H1 (cell line): ENCODE measurements at regions not wholly inside any gene's neighbourhood (a gene's known extent, or its start where the extent isn't known, plus 50 kb on each side); places are given as distances from the start of the nearest gene placed in this dataset.

Source experiments
- CTCF ChIA-PET: fragments of 300-600 bp; sonication (Branson Sonifier 250); formaldehyde crosslinking; loops from one replicate; lab custom pipeline; 2021; ENCODE audit not compliant: partially characterized antibody; lab: Charles Lee
- POLR2A ChIA-PET: fragments of 300-600 bp; sonication (Branson Sonifier 250); formaldehyde crosslinking; loops from one replicate; lab custom pipeline; 2021; ENCODE audit warnings: inconsistent platforms; ENCODE audit not compliant: partially characterized antibody; lab: Charles Lee
- DNase-seq, 2 experiments: peaks; one replicate each; pipeline versions ENCODE4 v3.0.0 to v3.0.0-alpha.2; 2010 to 2022; ENCODE audit warnings: low spot score in 2 of 2, low read depth in 1 of 2, mixed read lengths in 1 of 2
- FAIRE-seq: peaks from 2 replicates; lab custom pipeline; 2011; peaks lifted over from hg19 to GRCh38; lab: Jason Lieb, UNC
- H2AFZ ChIP-seq: 2 replicates; pipeline ENCODE4 v1.8.1; 2012; ENCODE audit warnings: low read length, inconsistent platforms
- H2AK5ac ChIP-seq: 2 replicates; pipeline ENCODE4 v1.6.1; 2013; ENCODE audit warnings: low read depth, low read length
- H2BK120ac ChIP-seq: replicated peaks from 2 replicates; pipeline ENCODE3; 2013; ENCODE audit warnings: low read depth, low read length, inconsistent platforms
- H2BK12ac ChIP-seq: 2 replicates; pipeline ENCODE4 v1.6.1; 2013; ENCODE audit warnings: low read depth, low read length
- H2BK15ac ChIP-seq: 2 replicates; pipeline ENCODE4 v1.6.1; 2013; ENCODE audit warnings: low read length
- H2BK20ac ChIP-seq: 2 replicates; pipeline ENCODE4 v1.6.1; 2013; ENCODE audit warnings: low read length
- H2BK5ac ChIP-seq: 2 replicates; pipeline ENCODE4 v1.6.1; 2013; ENCODE audit warnings: low read depth, low read length
- H3K14ac ChIP-seq: 2 replicates; pipeline ENCODE4 v1.6.1; 2013; ENCODE audit warnings: inconsistent platforms; ENCODE audit not compliant: insufficient read length
- H3K18ac ChIP-seq: 2 replicates; pipeline ENCODE4 v1.6.1; 2013; ENCODE audit warnings: low read length; ENCODE audit errors: extremely low read depth
- H3K23ac ChIP-seq: 2 replicates; pipeline ENCODE4 v1.6.1; 2013; ENCODE audit warnings: inconsistent platforms; ENCODE audit not compliant: insufficient read length
- H3K23me2 ChIP-seq: 2 replicates; pipeline ENCODE4 v1.6.1; 2013; ENCODE audit warnings: low read depth, low read length
- H3K27ac ChIP-seq: 2 replicates; pipeline ENCODE4 v1.6.1; 2011; ENCODE audit warnings: low read depth, low read length, inconsistent platforms
- H3K27me3 ChIP-seq, 4 experiments: replicated peaks in 1 of 4; 1 replicate in 1 of 4; 2 replicates in 3 of 4; pipeline versions ENCODE4 v1.6.1 to v1.8.1; 2011 to 2013; ENCODE audit warnings: low read length in 3 of 4, mild to moderate bottlenecking in 3 of 4, inconsistent platforms in 2 of 4, mixed read lengths in 2 of 4, moderate library complexity in 1 of 4; ENCODE audit not compliant: control insufficient read depth in 3 of 4, insufficient read depth in 3 of 4; ENCODE audit errors: extremely low read depth in 1 of 4
- H3K36me3 ChIP-seq, 4 experiments: 2 replicates each; pipeline versions ENCODE4 v1.6.1 to v1.8.1; 2011 to 2013; ENCODE audit warnings: mild to moderate bottlenecking in 4 of 4, low read length in 3 of 4, moderate library complexity in 2 of 4, control low read depth in 1 of 4, inconsistent platforms in 1 of 4; ENCODE audit not compliant: insufficient read depth in 4 of 4, control insufficient read depth in 2 of 4
- H3K4ac ChIP-seq: replicated peaks from 2 replicates; pipeline ENCODE3; 2013; ENCODE audit warnings: low read length, low read depth, mixed read lengths, inconsistent platforms; ENCODE audit not compliant: insufficient read length
- H3K4me1 ChIP-seq, 4 experiments: replicated peaks in 1 of 4; 1 replicate in 1 of 4; 2 replicates in 3 of 4; pipeline versions ENCODE4 v1.6.1 to v1.8.1; 2011 to 2013; ENCODE audit warnings: low read length in 3 of 4, inconsistent platforms in 2 of 4, mixed read lengths in 1 of 4; ENCODE audit not compliant: insufficient read depth in 4 of 4, control insufficient read depth in 3 of 4
- H3K4me2 ChIP-seq, 2 experiments: 2 replicates each; pipeline versions ENCODE4 v1.6.1 to v1.8.1; 2011 to 2013; ENCODE audit warnings: low read depth in 2 of 2, low read length in 2 of 2, control low read depth in 1 of 2, inconsistent platforms in 1 of 2, mild to moderate bottlenecking in 1 of 2; ENCODE audit not compliant: insufficient read depth in 1 of 2
- H3K4me3 ChIP-seq, 4 experiments: fragments of 200-600, 300-600 bp in 1 of 4; sonication (generic), shearing (Covaris generic), sonication (Bioruptor Twin) in 1 of 4; 2 replicates each; pipeline versions ENCODE4 v1.5.1 to v1.8.1; 2011 to 2016; ENCODE audit warnings: low read length in 4 of 4, low read depth in 3 of 4, control low read depth in 2 of 4, inconsistent platforms in 2 of 4, mild to moderate bottlenecking in 2 of 4, mixed read lengths in 1 of 4, moderate library complexity in 1 of 4; ENCODE audit not compliant: insufficient read depth in 2 of 4; ENCODE audit errors: extremely low read depth in 1 of 4
- H3K56ac ChIP-seq: replicated peaks from 2 replicates; pipeline ENCODE3; 2013; ENCODE audit warnings: low read depth, mild to moderate bottlenecking, mixed read lengths, low read length, inconsistent platforms; ENCODE audit not compliant: insufficient read length
- H3K79me1 ChIP-seq: 2 replicates; pipeline ENCODE4 v1.6.1; 2013; ENCODE audit warnings: low read depth, low read length, control low read depth
- H3K79me2 ChIP-seq, 2 experiments: 2 replicates each; pipeline versions ENCODE4 v1.6.1 to v1.8.1; 2012 to 2013; ENCODE audit warnings: low read length in 2 of 2, mild to moderate bottlenecking in 2 of 2, inconsistent platforms in 1 of 2; ENCODE audit not compliant: insufficient read depth in 2 of 2, control insufficient read depth in 1 of 2
- H3K9ac ChIP-seq, 4 experiments: replicated peaks in 1 of 4; 1 replicate in 1 of 4; 2 replicates in 3 of 4; pipeline versions ENCODE4 v1.6.1 to v1.8.1; 2011 to 2013; ENCODE audit warnings: low read depth in 3 of 4, low read length in 3 of 4, control low read depth in 2 of 4, mild to moderate bottlenecking in 2 of 4, moderate library complexity in 2 of 4, inconsistent platforms in 1 of 4; ENCODE audit errors: extremely low read depth in 1 of 4
- H3K9me3 ChIP-seq, 2 experiments: 2 replicates each; pipeline versions ENCODE4 v1.6.1 to v1.8.1; 2012 to 2013; ENCODE audit warnings: mild to moderate bottlenecking in 2 of 2, moderate library complexity in 2 of 2, control low read depth in 1 of 2, inconsistent platforms in 1 of 2, low read depth in 1 of 2, low read length in 1 of 2, mixed read lengths in 1 of 2; ENCODE audit not compliant: insufficient read depth in 2 of 2
- H4K20me1 ChIP-seq, 2 experiments: replicated peaks in 1 of 2; 2 replicates each; pipeline versions ENCODE3 to v1.8.1; 2011 to 2013; ENCODE audit warnings: inconsistent platforms in 2 of 2, low read length in 2 of 2, mild to moderate bottlenecking in 1 of 2; ENCODE audit not compliant: insufficient read depth in 2 of 2, control insufficient read depth in 1 of 2
- H4K5ac ChIP-seq: 2 replicates; pipeline ENCODE4 v1.6.1; 2013; ENCODE audit warnings: low read length, low read depth, mixed read lengths, inconsistent platforms; ENCODE audit not compliant: insufficient read length
- H4K8ac ChIP-seq: 2 replicates; pipeline ENCODE4 v1.8.0; 2013; ENCODE audit warnings: mild to moderate bottlenecking, moderate library complexity, low read length, inconsistent platforms; ENCODE audit not compliant: insufficient read depth; ENCODE audit errors: extremely low read depth
- H4K91ac ChIP-seq: replicated peaks from 2 replicates; pipeline ENCODE3; 2013; ENCODE audit warnings: low read length, mixed read lengths, inconsistent platforms; ENCODE audit not compliant: insufficient read length
- RAD21 ChIP-seq, 2 experiments: IDR thresholded peaks in 1 of 2; conservative IDR thresholded peaks in 1 of 2; 2 replicates each; pipeline ENCODE4 v1.6.1; 2011; ENCODE audit warnings: low read depth in 2 of 2, low read length in 2 of 2, improper control_type of control experiment in 1 of 2, inconsistent platforms in 1 of 2, mild to moderate bottlenecking in 1 of 2, moderate library complexity in 1 of 2
- SIX5 ChIP-seq: IDR thresholded peaks from 2 replicates; pipeline ENCODE4 v1.6.1; 2011; ENCODE audit warnings: mild to moderate bottlenecking, low read depth, low read length
- SP2 ChIP-seq: IDR thresholded peaks from 2 replicates; pipeline ENCODE4 v1.6.1; 2012; ENCODE audit warnings: mild to moderate bottlenecking, low read length, inconsistent platforms
- WGBS, 2 experiments: shearing (Covaris generic) in 1 of 2; methylation state at CpG; one replicate each; pipeline versions ENCODE4 v1.1.6 to v1.1.7; 2013 to 2015; ENCODE audit warnings: low lambda C conversion rate in 2 of 2, mixed read lengths in 2 of 2, inconsistent platforms in 1 of 2, low coverage in 1 of 2, missing lambda C conversion rate in 1 of 2; ENCODE audit not compliant: insufficient replicate concordance in 2 of 2, insufficient coverage in 1 of 2, insufficient read length in 1 of 2; ENCODE audit errors: extremely low coverage in 1 of 2, missing lambda C conversion rate in 1 of 2; 5-methylcytosine and 5-hydroxymethylcytosine counted together

- Histone ChIP-seq H3K79me2 (no peaks in the 10 kb centered on the region), H2AK5ac (no peak overlapping the region), H3K9ac (no peak overlapping the region), H3K27me3 (no peaks in the 10 kb centered on the region), H3K14ac (no peak overlapping the region), H2BK12ac (no peak overlapping the region), H3K4me1 (no peaks in the 10 kb centered on the region), H2BK20ac (no peak overlapping the region), H3K23ac (no peak overlapping the region), H3K4me2 (no peak overlapping the region), H4K5ac (no peak overlapping the region), H3K36me3 (no peaks in the 10 kb centered on the region), H3K79me1 (no peaks in the 10 kb centered on the region), H3K27ac (no peak overlapping the region), H3K4me3 (no peak overlapping the region), H2BK5ac (no peak overlapping the region), H3K23me2 (no peaks in the 10 kb centered on the region), H2AFZ (no peak overlapping the region), H2BK15ac (no peak overlapping the region), H3K9me3 (no peaks in the 10 kb centered on the region), H2BK120ac (no peak overlapping the region), H3K18ac (no peak overlapping the region), H3K4ac (no peak overlapping the region), H4K91ac (no peak overlapping the region), H4K20me1 (no peaks in the 10 kb centered on the region), H3K56ac (no peak overlapping the region), H4K8ac (no peak overlapping the region)
- no peak for FAIRE-seq
- ChIA-PET CTCF (interaction anchor here (1.0 to 1.1 kb wide), 2 partner anchors 9 to 215 kb away, joined by 3 to 4 read pairs; no protein-coding TSS in a partner anchor), POLR2A (no interaction called here)
- DNase-seq, result no peak
- peak in 1 of 2 experiments; percentile 25; a peak in 1 of 4 replicates for TF ChIP-seq RAD21 (IDR thresholded peaks at IDR 0.05 in 1 of 2, conservative IDR thresholded peaks at IDR 0.05 in 1 of 2; ENCODE audit: low read depth in 2 of 2, low read length in 2 of 2)
- TF ChIP-seq SIX5, result no peak
- TF ChIP-seq SP2, result no peak
- WGBS, 2 experiments, result 86% methylated on average over 2 of the region's 2 CpGs; no CpG with 5 or more reads in 1 of the 2 experiments
Observed at GRCh38 chr2:139260052-139260430, 479.9 kb upstream of the NXPH2 start.
